AG08395 (cell line): ENCODE measurements at regions not wholly inside any gene's neighbourhood (a gene's known extent, or its start where the extent isn't known, plus 50 kb on each side); places are given as distances from the start of the nearest gene placed in this dataset.

Experiments
- DNase-seq: peaks from one replicate; pipeline ENCODE4 v3.0.0; 2012; ENCODE audit warnings: mixed read lengths, low spot score

DNA sequence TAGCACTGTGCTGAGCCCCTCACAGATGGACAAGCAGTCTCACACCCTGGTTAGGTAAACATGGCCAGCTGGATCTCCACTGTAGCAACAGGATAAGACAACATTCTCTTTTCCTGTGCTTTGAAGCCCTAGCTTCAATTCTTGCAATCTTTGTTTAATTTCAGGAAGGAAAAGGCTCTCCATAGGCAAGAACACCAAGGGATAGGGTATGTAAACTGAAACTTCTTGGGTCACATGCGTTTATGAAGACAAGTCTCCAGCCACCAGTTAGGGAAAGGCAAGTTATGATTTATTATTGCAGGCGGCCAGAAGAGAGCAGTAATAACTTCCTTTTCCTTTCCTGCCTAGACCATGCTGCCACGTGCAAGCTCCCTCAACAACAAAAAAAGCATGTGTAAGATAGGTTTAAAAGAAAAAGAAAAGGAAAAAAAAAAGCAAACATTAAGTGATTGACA lies 50.1 kb upstream of the POU5F2 start:
- DNase-seq = no peak
